RKO (cell line): ENCODE measurements at regions not wholly inside any gene's neighbourhood (a gene's known extent, or its start where the extent isn't known, plus 50 kb on each side); places are given as distances from the start of the nearest gene placed in this dataset.

ENCODE experiments used
- DNase-seq: peaks from one replicate; pipeline ENCODE4 v3.0.0-alpha.2; 2016; ENCODE audit warnings: low spot score

GRCh38 chr3:79542-79941, 117.0 kb upstream of the CHL1 start:
- no peak for DNase-seq

- DNase-seq = no peak
Measured at GRCh38 chr3:82508-82907, 114.1 kb upstream of the CHL1 start.

GRCh38 chr3:83096-83495, 113.5 kb upstream of the CHL1 start:
- DNase-seq = no peak

GRCh38 chr3:85180-85579, 111.4 kb upstream of the CHL1 start:
- DNase-seq = no peak

- no peak for DNase-seq
Measured at GRCh38 chr3:88267-88666, 108.3 kb upstream of the CHL1 start.

GRCh38 chr3:93746-94145, 102.8 kb upstream of the CHL1 start:
- DNase-seq = no peak

GRCh38 chr3:96259-96658, 100.3 kb upstream of the CHL1 start:
- no peak for DNase-seq

- no peak for DNase-seq
Measured at GRCh38 chr3:97417-98258, 98.9 kb upstream of the CHL1 start.

GRCh38 chr3:98259-98654, 98.3 kb upstream of the CHL1 start:
- no peak for DNase-seq

- DNase-seq = no peak
Measured at GRCh38 chr3:99506-99905, 97.1 kb upstream of the CHL1 start.

GRCh38 chr3:102484-102883, 94.1 kb upstream of the CHL1 start:
- DNase-seq = no peak

- no peak for DNase-seq
Measured at GRCh38 chr3:103991-104390, 92.6 kb upstream of the CHL1 start.

GRCh38 chr3:105585-105984, 91.0 kb upstream of the CHL1 start:
- no peak for DNase-seq

- no peak for DNase-seq
Measured at GRCh38 chr3:106619-107018, 89.9 kb upstream of the CHL1 start.

- no peak for DNase-seq
Measured at GRCh38 chr3:111143-112069, 85.2 kb upstream of the CHL1 start.

- no peak for DNase-seq
Measured at GRCh38 chr3:112773-113172, 83.8 kb upstream of the CHL1 start.

- no peak for DNase-seq
Measured at GRCh38 chr3:118666-119065, 77.9 kb upstream of the CHL1 start.

- no peak for DNase-seq
Measured at GRCh38 chr3:123341-123740, 73.2 kb upstream of the CHL1 start.

- no peak for DNase-seq
Measured at GRCh38 chr3:124557-125179, 71.9 kb upstream of the CHL1 start.

- no peak for DNase-seq
Measured at GRCh38 chr3:128515-129172, 67.9 kb upstream of the CHL1 start.

GRCh38 chr3:131151-131888, 65.2 kb upstream of the CHL1 start:
- DNase-seq = no peak

- DNase-seq = no peak
Measured at GRCh38 chr3:132378-132777, 64.2 kb upstream of the CHL1 start.
